ENCODE measurements at regions not wholly inside any gene's neighbourhood (a gene's known extent, or its start where the extent isn't known, plus 50 kb on each side); places are given as distances from the start of the nearest gene placed in this dataset.

DNA sequence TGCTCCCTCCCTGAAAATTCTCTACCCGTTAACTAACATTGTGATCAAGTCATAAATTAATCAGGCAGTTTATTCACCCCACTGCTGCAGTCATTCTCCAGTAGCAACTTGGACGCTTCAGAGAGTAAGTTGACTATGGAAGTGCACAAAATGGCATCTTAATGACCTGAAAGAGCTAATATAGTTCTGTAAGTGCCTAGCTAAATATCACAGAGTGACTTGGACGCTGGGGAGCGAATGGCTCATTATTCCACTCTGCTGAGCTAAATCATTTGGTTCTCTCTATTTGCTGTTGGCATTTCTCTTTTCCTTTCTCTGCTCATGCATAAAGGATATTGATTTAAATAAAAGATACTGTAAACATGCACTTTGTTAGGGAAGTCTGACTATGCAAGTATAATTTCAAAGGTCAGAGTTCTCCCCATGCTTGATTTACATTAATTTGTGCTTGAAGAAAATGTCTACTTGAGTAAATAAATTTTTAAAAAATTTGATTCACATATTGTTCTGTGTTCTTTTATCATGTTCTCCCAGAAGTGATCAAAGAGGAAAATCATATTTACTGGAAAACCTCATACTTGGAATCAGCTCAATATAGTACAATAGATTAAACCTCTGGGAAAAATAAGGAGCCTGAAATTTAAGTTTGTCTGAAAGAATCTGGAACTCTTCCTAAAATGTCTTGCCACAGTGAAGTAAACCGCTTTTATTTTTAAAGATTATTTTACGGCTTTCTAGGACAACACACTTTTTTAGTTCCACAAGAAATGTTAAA lies 169.5 kb upstream of the HAPLN1 start:
- no peaks in the 10 kb centered on the region for H3K9me3 Mint-ChIP-seq (ENCODE audit: insufficient read depth)
- no peaks in the 10 kb centered on the region for H3K79me2 ChIP-seq (ENCODE audit: control insufficient read depth, insufficient read depth, low read length)
- no peaks in the 10 kb centered on the region for H4K20me1 ChIP-seq (ENCODE audit: control insufficient read depth, insufficient read depth, low read length, poor library complexity, severe bottlenecking)
- no peaks in the 10 kb centered on the region for H3K27me3 ChIP-seq (replicated peaks in 1 of 4; ENCODE audit: control extremely low read depth in 1 of 4, control insufficient read depth in 3 of 4, insufficient read depth in 4 of 4, low read length in 3 of 4)
- no peak overlapping the region for H3K9ac ChIP-seq (ENCODE audit: low read length)
- intact Hi-C loops (cut with micrococcal nuclease), result no loop called here
- WGBS (ENCODE audit: insufficient coverage), result 100% methylated on average over 1 of the region's 6 CpGs
- no peak for TF ChIP-seq CTCF (IDR thresholded peaks at IDR 0.05)
- H3K4me1 ChIP-seq (ENCODE audit: control insufficient read depth in 2 of 2, insufficient read depth in 2 of 2, low read length in 2 of 2), result no peaks in the 10 kb centered on the region
- no peak overlapping the region for H3K27ac ChIP-seq (ENCODE audit: low read length in 2 of 2)
- no peaks in the 10 kb centered on the region for H3K36me3 ChIP-seq (replicated peaks in 1 of 2; ENCODE audit: control extremely low read depth in 1 of 2, control insufficient read depth in 1 of 2, extremely low read depth in 1 of 2, insufficient read depth in 2 of 2, low read length in 1 of 2)
- H3K4me1 Mint-ChIP-seq, result no peaks in the 10 kb centered on the region
- H2AFZ ChIP-seq (ENCODE audit: insufficient read depth, low read depth, low read length, poor library complexity, severe bottlenecking), result no peak overlapping the region
- H3K9me3 ChIP-seq (ENCODE audit: control extremely low read depth in 1 of 3, control insufficient read depth in 2 of 3, insufficient read depth in 1 of 3, low read length in 2 of 3), result no peaks in the 10 kb centered on the region
- no peak for DNase-seq
- no peaks in the 10 kb centered on the region for H3K27me3 Mint-ChIP-seq
- no peak overlapping the region for H3K4me3 ChIP-seq (ENCODE audit: control extremely low read depth in 1 of 5, extremely low read depth in 1 of 5, insufficient read depth in 1 of 5, low read depth in 2 of 5, low read length in 4 of 5)
- POLR2A ChIA-PET, result no interaction called here
- CTCF ChIA-PET, result no interaction called here
- no peak overlapping the region for H3K27ac Mint-ChIP-seq
- H3K4me2 ChIP-seq (replicated peaks; ENCODE audit: low read depth, low read length, poor library complexity, severe bottlenecking), result no peak overlapping the region
- ATAC-seq (ENCODE audit: low read depth), result no peak
- H3K4me3 Mint-ChIP-seq, result no peak overlapping the region

GRCh38 chr5:83877911-83878706 lies 157.5 kb upstream of the HAPLN1 start:
- Histone ChIP-seq H4K20me1 (ENCODE audit: control insufficient read depth, insufficient read depth, low read length, poor library complexity, severe bottlenecking) (no peaks in the 10 kb centered on the region), H3K4me3 (ENCODE audit: control extremely low read depth in 1 of 5, extremely low read depth in 1 of 5, insufficient read depth in 1 of 5, low read depth in 2 of 5, low read length in 4 of 5) (no peak overlapping the region), H3K27me3 (replicated peaks in 1 of 4; ENCODE audit: control extremely low read depth in 1 of 4, control insufficient read depth in 3 of 4, insufficient read depth in 4 of 4, low read length in 3 of 4) (no peaks in the 10 kb centered on the region), H3K79me2 (ENCODE audit: control insufficient read depth, insufficient read depth, low read length) (no peaks in the 10 kb centered on the region), H3K9ac (ENCODE audit: low read length) (no peak overlapping the region), H2AFZ (ENCODE audit: insufficient read depth, low read depth, low read length, poor library complexity, severe bottlenecking) (no peak overlapping the region), H3K36me3 (replicated peaks in 1 of 2; ENCODE audit: control extremely low read depth in 1 of 2, control insufficient read depth in 1 of 2, extremely low read depth in 1 of 2, insufficient read depth in 2 of 2, low read length in 1 of 2) (no peaks in the 10 kb centered on the region), H3K27ac (ENCODE audit: low read length in 2 of 2) (no peak overlapping the region), H3K4me1 (ENCODE audit: control insufficient read depth in 2 of 2, insufficient read depth in 2 of 2, low read length in 2 of 2) (no peaks in the 10 kb centered on the region), H3K4me2 (replicated peaks; ENCODE audit: low read depth, low read length, poor library complexity, severe bottlenecking) (no peak overlapping the region), H3K9me3 (ENCODE audit: control extremely low read depth in 1 of 3, control insufficient read depth in 2 of 3, insufficient read depth in 1 of 3, low read length in 2 of 3) (no peaks in the 10 kb centered on the region)
- WGBS (ENCODE audit: insufficient coverage), result 93% methylated on average over 6 of the region's 8 CpGs
- TF ChIP-seq CTCF (IDR thresholded peaks at IDR 0.05) (no peak), EZH2 (IDR thresholded peaks at IDR 0.05; ENCODE audit: borderline replicate concordance, insufficient read depth, low read depth, low read length, poor library complexity, severe bottlenecking) (no peak)
- Mint-ChIP-seq H3K4me3 (no peak overlapping the region), H3K27me3 (no peaks in the 10 kb centered on the region), H3K4me1 (no peaks in the 10 kb centered on the region), H3K27ac (no peak overlapping the region), H3K9me3 (ENCODE audit: insufficient read depth) (no peaks in the 10 kb centered on the region)
- ChIA-PET CTCF (interaction anchor here (1.1 kb wide), 1 partner anchor 38 kb away, joined by 3 read pairs; no protein-coding TSS in a partner anchor), POLR2A (no interaction called here)
- ATAC-seq (ENCODE audit: low read depth), result no peak
- intact Hi-C loops (cut with micrococcal nuclease), result no loop called here
- DNase-seq, result no peak

Measured in B cell (primary cell).